Fibroblast of lung (primary cell): ENCODE measurements at regions not wholly inside any gene's neighbourhood (a gene's known extent, or its start where the extent isn't known, plus 50 kb on each side); places are given as distances from the start of the nearest gene placed in this dataset.

Experiments used
- EZH2 ChIP-seq: IDR thresholded peaks from 2 replicates; pipeline ENCODE4 v1.5.1; 2012; ENCODE audit warnings: low read length, control low read depth, mild to moderate bottlenecking; ENCODE audit errors: missing control alignments
- TF ChIP-seq, protein P1 (sequence below), 2 donors: IDR thresholded peaks in 1 of 2; conservative IDR thresholded peaks in 1 of 2; 1 replicate in 1 of 2; 2 replicates in 1 of 2; pipeline ENCODE4 v1.5.1; 2011 to 2012; ENCODE audit warnings: low read length in 2 of 2, control low read depth in 1 of 2, inconsistent platforms in 1 of 2, low read depth in 1 of 2, mild to moderate bottlenecking in 1 of 2

DNA sequence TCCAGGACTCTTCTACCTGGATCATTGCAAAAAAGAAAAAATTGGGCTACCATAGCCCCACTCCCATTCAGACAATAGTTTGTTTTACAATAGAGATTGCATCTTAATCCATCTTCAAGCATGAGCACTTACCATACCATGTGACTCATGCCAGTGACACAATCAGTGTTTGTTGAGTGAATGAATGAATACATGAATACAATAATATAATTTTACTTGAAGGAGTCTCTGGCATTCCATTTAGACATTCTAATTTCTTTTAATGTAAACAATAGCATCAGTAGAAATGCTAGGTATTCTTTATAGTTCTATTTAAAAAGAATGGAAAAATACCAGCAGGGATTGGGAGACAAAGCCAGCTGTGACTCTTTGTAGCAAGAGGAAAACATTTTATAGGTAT, 141.6 kb upstream of the AKR1E2 start:
- TF ChIP-seq, protein P1, sequence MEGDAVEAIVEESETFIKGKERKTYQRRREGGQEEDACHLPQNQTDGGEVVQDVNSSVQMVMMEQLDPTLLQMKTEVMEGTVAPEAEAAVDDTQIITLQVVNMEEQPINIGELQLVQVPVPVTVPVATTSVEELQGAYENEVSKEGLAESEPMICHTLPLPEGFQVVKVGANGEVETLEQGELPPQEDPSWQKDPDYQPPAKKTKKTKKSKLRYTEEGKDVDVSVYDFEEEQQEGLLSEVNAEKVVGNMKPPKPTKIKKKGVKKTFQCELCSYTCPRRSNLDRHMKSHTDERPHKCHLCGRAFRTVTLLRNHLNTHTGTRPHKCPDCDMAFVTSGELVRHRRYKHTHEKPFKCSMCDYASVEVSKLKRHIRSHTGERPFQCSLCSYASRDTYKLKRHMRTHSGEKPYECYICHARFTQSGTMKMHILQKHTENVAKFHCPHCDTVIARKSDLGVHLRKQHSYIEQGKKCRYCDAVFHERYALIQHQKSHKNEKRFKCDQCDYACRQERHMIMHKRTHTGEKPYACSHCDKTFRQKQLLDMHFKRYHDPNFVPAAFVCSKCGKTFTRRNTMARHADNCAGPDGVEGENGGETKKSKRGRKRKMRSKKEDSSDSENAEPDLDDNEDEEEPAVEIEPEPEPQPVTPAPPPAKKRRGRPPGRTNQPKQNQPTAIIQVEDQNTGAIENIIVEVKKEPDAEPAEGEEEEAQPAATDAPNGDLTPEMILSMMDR (conservative IDR thresholded peaks at IDR 0.05 in 1 of 2, IDR thresholded peaks at IDR 0.05 in 1 of 2; ENCODE audit: low read depth in 1 of 2, low read length in 2 of 2), result no peak
- TF ChIP-seq EZH2, result no peak
